ENCODE measurements at regions not wholly inside any gene's neighbourhood (a gene's known extent, or its start where the extent isn't known, plus 50 kb on each side); places are given as distances from the start of the nearest gene placed in this dataset.

GRCh38 chr10:85147346-85148250 lies 819.2 kb downstream of the CCSER2 start:
- TF ChIP-seq POLR2A (IDR thresholded peaks at IDR 0.05): no peak
- TF ChIP-seq CTCF (IDR thresholded peaks at IDR 0.05): no peak
- TF ChIP-seq EP300 (IDR thresholded peaks at IDR 0.05; ENCODE audit: low read depth): no peak
- no peak for DNase-seq
- no peaks in the 10 kb centered on the region for H3K9me3 ChIP-seq
- no peak overlapping the region for H3K27ac ChIP-seq
- no peak overlapping the region for H3K4me3 ChIP-seq
- H3K36me3 ChIP-seq: no peaks in the 10 kb centered on the region
- no peaks in the 10 kb centered on the region for H3K27me3 ChIP-seq
- peaks cover 0 to 8% (median 0%) of the 10 kb centered on the region in 4 donors for H3K4me1 ChIP-seq
- in situ Hi-C loops (cut with MboI; ENCODE audit: low pct_ligation_motif_present in 1 of 4, low pct_unique_long_range_greater_than_20kb in 1 of 4, low sequenced_read_pairs in 3 of 4): no loop called here
- WGBS, 2 donors (ENCODE audit: low coverage in 1 of 2): 67% methylated on average over 1 of the region's 1 CpG; no CpG with 5 or more reads in 1 of the 2 donors
- intact Hi-C loops (cut with DNase I; ENCODE audit: low total_unique reads): no loop called here

- Histone ChIP-seq H3K9me3 (no peaks in the 10 kb centered on the region), H3K27ac (no peak overlapping the region)
Observed at GRCh38 chr10:85148693-85149640, 820.6 kb downstream of the CCSER2 start.

GRCh38 chr10:85149766-85150165 lies 821.4 kb downstream of the CCSER2 start:
- in situ Hi-C loops (cut with MboI; ENCODE audit: low pct_ligation_motif_present in 1 of 4, low pct_unique_long_range_greater_than_20kb in 1 of 4, low sequenced_read_pairs in 3 of 4): no loop called here
- Histone ChIP-seq H3K27ac (no peak overlapping the region), H3K4me3 (no peak overlapping the region), H3K36me3 (no peaks in the 10 kb centered on the region), H3K27me3 (no peaks in the 10 kb centered on the region), H3K9me3 (no peaks in the 10 kb centered on the region), H3K4me1 (peaks cover 0 to 8% (median 0%) of the 10 kb centered on the region in 4 donors)
- 68 to 74% methylated on average over 2 of the region's 2 CpGs for WGBS, 2 donors (ENCODE audit: low coverage in 1 of 2)
- no peak for TF ChIP-seq CTCF (IDR thresholded peaks at IDR 0.05)
- no peak for TF ChIP-seq EP300 (IDR thresholded peaks at IDR 0.05; ENCODE audit: low read depth)
- TF ChIP-seq POLR2AphosphoS5 (IDR thresholded peaks at IDR 0.05): no peak
- no peak for TF ChIP-seq POLR2A (IDR thresholded peaks at IDR 0.05)
- no peak for DNase-seq
- intact Hi-C loops (cut with DNase I; ENCODE audit: low total_unique reads): no loop called here

More at GRCh38 chr10:85148693-85149640, 820.6 kb downstream of the CCSER2 start:
- peaks cover 0 to 8% (median 0%) of the 10 kb centered on the region in 4 donors for H3K4me1 ChIP-seq
- intact Hi-C loops (cut with DNase I; ENCODE audit: low total_unique reads) (no loop called here), in situ Hi-C loops (cut with MboI; ENCODE audit: low pct_ligation_motif_present in 1 of 4, low pct_unique_long_range_greater_than_20kb in 1 of 4, low sequenced_read_pairs in 3 of 4) (no loop called here)
- no peak overlapping the region for H3K4me3 ChIP-seq
- no peaks in the 10 kb centered on the region for H3K36me3 ChIP-seq
- no peaks in the 10 kb centered on the region for H3K27me3 ChIP-seq
- WGBS, 2 donors (ENCODE audit: low coverage in 1 of 2): 31 to 39% methylated on average over 12 to 15 of the region's 15 CpGs
- TF ChIP-seq EP300 (IDR thresholded peaks at IDR 0.05; ENCODE audit: low read depth) (no peak), POLR2A (IDR thresholded peaks at IDR 0.05) (no peak), CTCF (IDR thresholded peaks at IDR 0.05) (no peak), POLR2AphosphoS5 (IDR thresholded peaks at IDR 0.05) (no peak)
- no peak for DNase-seq

- H3K27me3 ChIP-seq: no peaks in the 10 kb centered on the region
- intact Hi-C loops (cut with DNase I; ENCODE audit: low total_unique reads) (no loop called here), in situ Hi-C loops (cut with MboI; ENCODE audit: low pct_ligation_motif_present in 1 of 4, low pct_unique_long_range_greater_than_20kb in 1 of 4, low sequenced_read_pairs in 3 of 4) (no loop called here)
- TF ChIP-seq POLR2A (IDR thresholded peaks at IDR 0.05): no peak
- no peak for TF ChIP-seq POLR2AphosphoS5 (IDR thresholded peaks at IDR 0.05)
- DNase-seq: no peak
- no peaks in the 10 kb centered on the region for H3K36me3 ChIP-seq
- H3K4me3 ChIP-seq: no peak overlapping the region
- H3K4me1 ChIP-seq: peaks cover 0 to 8% (median 0%) of the 10 kb centered on the region in 4 donors
- WGBS, 2 donors (ENCODE audit: low coverage in 1 of 2): 62 to 71% methylated on average over 3 of the region's 3 CpGs
- no peaks in the 10 kb centered on the region for H3K9me3 ChIP-seq
- no peak overlapping the region for H3K27ac ChIP-seq
Observed at GRCh38 chr10:85151506-85151905, 823.1 kb downstream of the CCSER2 start.

All from transverse colon (tissue), 4 donors.